WTC11 (cell line): ENCODE measurements at regions not wholly inside any gene's neighbourhood (a gene's known extent, or its start where the extent isn't known, plus 50 kb on each side); places are given as distances from the start of the nearest gene placed in this dataset.

ENCODE experiments used
- ATAC-seq: fragments of 200-7000 bp; cut with Tn5 transposase; 2 replicates; pipeline ENCODE4 v1.10.0; 2021; ENCODE audit warnings: mild to moderate bottlenecking, moderate library complexity
- CTCF ChIA-PET: fragments of 300-600 bp; sonication (Branson Sonifier 250); formaldehyde crosslinking; loops from one replicate; lab custom pipeline; 2021; ENCODE audit warnings: antibody characterized with exemption; lab: Charles Lee
- POLR2A ChIA-PET: fragments of 350-600 bp; sonication (Branson Sonifier 250); formaldehyde crosslinking; loops from one replicate; lab custom pipeline; 2021; ENCODE audit warnings: antibody characterized with exemption; lab: Charles Lee
- DNase-seq: peaks from one replicate; pipeline ENCODE4 v3.0.0; 2021; ENCODE audit warnings: low spot score
- H3K27ac Mint-ChIP-seq: 2 replicates; pipeline ENCODE4 v1.8.0; 2021; ENCODE audit warnings: mixed read lengths
- H3K27me3 Mint-ChIP-seq: 2 replicates; pipeline ENCODE4 v1.8.0; 2021; ENCODE audit warnings: low read depth, mild to moderate bottlenecking, moderate library complexity, mixed read lengths
- H3K36me3 Mint-ChIP-seq: 2 replicates; pipeline ENCODE4 v1.8.0; 2021; ENCODE audit warnings: mixed read lengths
- H3K4me1 Mint-ChIP-seq: 2 replicates; pipeline ENCODE4 v1.8.0; 2022; ENCODE audit warnings: mixed read lengths
- H3K4me3 Mint-ChIP-seq: 2 replicates; pipeline ENCODE4 v1.8.0; 2021; ENCODE audit warnings: mild to moderate bottlenecking, moderate library complexity, mixed read lengths
- H3K9me3 Mint-ChIP-seq: 2 replicates; pipeline ENCODE4 v1.8.0; 2021; ENCODE audit warnings: mixed read lengths
- ATF1 ChIP-seq: sonication (generic); formaldehyde crosslinking; IDR thresholded peaks from 2 replicates; pipeline ENCODE4 v1.8.1; 2023; ENCODE audit warnings: mild to moderate bottlenecking, moderate library complexity, missing genetic modification reagents
- CBFB ChIP-seq: sonication (generic); formaldehyde crosslinking; IDR thresholded peaks from 2 replicates; pipeline ENCODE4 v1.8.1; 2022; ENCODE audit warnings: mild to moderate bottlenecking, low read depth, missing genetic modification reagents
- E2F4 ChIP-seq: sonication (generic); formaldehyde crosslinking; IDR thresholded peaks from 2 replicates; pipeline ENCODE4 v1.8.1; 2022; ENCODE audit warnings: low read depth, mild to moderate bottlenecking, moderate library complexity, missing genetic modification reagents, borderline replicate concordance
- FOXK1 ChIP-seq: sonication (generic); formaldehyde crosslinking; IDR thresholded peaks from 2 replicates; pipeline ENCODE4 v1.8.0; 2022; ENCODE audit warnings: mild to moderate bottlenecking, moderate library complexity, missing genetic modification reagents
- IRF2 ChIP-seq: sonication (generic); formaldehyde crosslinking; IDR thresholded peaks from 2 replicates; pipeline ENCODE4 v1.8.0; 2022; ENCODE audit warnings: low read depth, missing genetic modification reagents, borderline replicate concordance
- KAT7 ChIP-seq: sonication (generic); formaldehyde crosslinking; IDR thresholded peaks from 2 replicates; pipeline ENCODE4 v1.8.1; 2023; ENCODE audit warnings: missing genetic modification reagents, mild to moderate bottlenecking, borderline replicate concordance
- MAX ChIP-seq: sonication (generic); formaldehyde crosslinking; IDR thresholded peaks from 2 replicates; pipeline ENCODE4 v1.8.0; 2022; ENCODE audit warnings: mild to moderate bottlenecking, missing genetic modification reagents
- MYBL2 ChIP-seq: sonication (generic); formaldehyde crosslinking; IDR thresholded peaks from 2 replicates; pipeline ENCODE4 v1.8.1; 2023; ENCODE audit warnings: mild to moderate bottlenecking, moderate library complexity, missing genetic modification reagents
- NFATC4 ChIP-seq: fragments of 250-450 bp; sonication (Bioruptor Pico); IDR thresholded peaks from 2 replicates; pipeline ENCODE4 v1.9.0; 2021; ENCODE audit warnings: mild to moderate bottlenecking
- NFYB ChIP-seq: sonication (generic); formaldehyde crosslinking; conservative IDR thresholded peaks from 2 replicates; pipeline ENCODE4 v1.8.0; 2022; ENCODE audit warnings: low read depth, missing genetic modification reagents
- NR3C1 ChIP-seq: sonication (generic); formaldehyde crosslinking; conservative IDR thresholded peaks from 2 replicates; pipeline ENCODE4 v1.8.1; 2023; ENCODE audit warnings: low read depth, mild to moderate bottlenecking, missing genetic modification reagents
- SOX15 ChIP-seq: fragments of 250-450 bp; sonication (Bioruptor Pico); IDR thresholded peaks from 2 replicates; pipeline ENCODE4 v1.9.0; 2021; ENCODE audit warnings: mild to moderate bottlenecking
- TEAD4 ChIP-seq: sonication (generic); formaldehyde crosslinking; IDR thresholded peaks from 2 replicates; pipeline ENCODE4 v1.8.0; 2022; ENCODE audit warnings: mild to moderate bottlenecking, missing genetic modification reagents
- ZNF121 ChIP-seq: sonication (generic); formaldehyde crosslinking; IDR thresholded peaks from 2 replicates; pipeline ENCODE4 v1.8.0; 2023; ENCODE audit warnings: missing genetic modification reagents
- ZNF263 ChIP-seq: sonication (generic); formaldehyde crosslinking; IDR thresholded peaks from 2 replicates; pipeline ENCODE4 v1.8.1; 2022; ENCODE audit warnings: low read depth, mild to moderate bottlenecking, moderate library complexity, missing genetic modification reagents
- ZNF423 ChIP-seq: fragments of 250-450 bp; sonication (Bioruptor Pico); IDR thresholded peaks from 2 replicates; pipeline ENCODE4 v2.1.2; 2022; ENCODE audit warnings: mild to moderate bottlenecking, moderate library complexity
- TF ChIP-seq, protein P1 (sequence below): sonication (generic); formaldehyde crosslinking; IDR thresholded peaks from 2 replicates; pipeline ENCODE4 v1.8.1; 2023; ENCODE audit warnings: mild to moderate bottlenecking, missing genetic modification reagents, moderate library complexity
- TF ChIP-seq, protein P2 (sequence below): fragments of 200-600 bp; IDR thresholded peaks from 2 replicates; pipeline ENCODE4 v1.8.0; 2022; ENCODE audit warnings: antibody characterized with exemption
- TF ChIP-seq, protein P3 (sequence below): sonication (generic); formaldehyde crosslinking; IDR thresholded peaks from 2 replicates; pipeline ENCODE4 v1.8.1; 2022; ENCODE audit warnings: low read depth, missing genetic modification reagents, borderline replicate concordance
- TF ChIP-seq, protein P4 (sequence below): sonication (generic); formaldehyde crosslinking; conservative IDR thresholded peaks from 2 replicates; pipeline ENCODE4 v1.8.1; 2023; ENCODE audit warnings: mild to moderate bottlenecking, low read depth, missing genetic modification reagents, moderate library complexity
- TF ChIP-seq, protein P5 (sequence below): sonication (generic); formaldehyde crosslinking; IDR thresholded peaks from 2 replicates; pipeline ENCODE4 v1.8.1; 2023; ENCODE audit warnings: mild to moderate bottlenecking, moderate library complexity, missing genetic modification reagents

- TF ChIP-seq, protein P1, sequence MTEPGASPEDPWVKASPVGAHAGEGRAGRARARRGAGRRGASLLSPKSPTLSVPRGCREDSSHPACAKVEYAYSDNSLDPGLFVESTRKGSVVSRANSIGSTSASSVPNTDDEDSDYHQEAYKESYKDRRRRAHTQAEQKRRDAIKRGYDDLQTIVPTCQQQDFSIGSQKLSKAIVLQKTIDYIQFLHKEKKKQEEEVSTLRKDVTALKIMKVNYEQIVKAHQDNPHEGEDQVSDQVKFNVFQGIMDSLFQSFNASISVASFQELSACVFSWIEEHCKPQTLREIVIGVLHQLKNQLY (CRISPR knock-in tag), result no peak
- TF ChIP-seq NFYB (CRISPR knock-in tag), result no peak
- TF ChIP-seq MYBL2, result no peak
- TF ChIP-seq, protein P2, sequence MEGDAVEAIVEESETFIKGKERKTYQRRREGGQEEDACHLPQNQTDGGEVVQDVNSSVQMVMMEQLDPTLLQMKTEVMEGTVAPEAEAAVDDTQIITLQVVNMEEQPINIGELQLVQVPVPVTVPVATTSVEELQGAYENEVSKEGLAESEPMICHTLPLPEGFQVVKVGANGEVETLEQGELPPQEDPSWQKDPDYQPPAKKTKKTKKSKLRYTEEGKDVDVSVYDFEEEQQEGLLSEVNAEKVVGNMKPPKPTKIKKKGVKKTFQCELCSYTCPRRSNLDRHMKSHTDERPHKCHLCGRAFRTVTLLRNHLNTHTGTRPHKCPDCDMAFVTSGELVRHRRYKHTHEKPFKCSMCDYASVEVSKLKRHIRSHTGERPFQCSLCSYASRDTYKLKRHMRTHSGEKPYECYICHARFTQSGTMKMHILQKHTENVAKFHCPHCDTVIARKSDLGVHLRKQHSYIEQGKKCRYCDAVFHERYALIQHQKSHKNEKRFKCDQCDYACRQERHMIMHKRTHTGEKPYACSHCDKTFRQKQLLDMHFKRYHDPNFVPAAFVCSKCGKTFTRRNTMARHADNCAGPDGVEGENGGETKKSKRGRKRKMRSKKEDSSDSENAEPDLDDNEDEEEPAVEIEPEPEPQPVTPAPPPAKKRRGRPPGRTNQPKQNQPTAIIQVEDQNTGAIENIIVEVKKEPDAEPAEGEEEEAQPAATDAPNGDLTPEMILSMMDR, result no peak
- TF ChIP-seq IRF2, result no peak
- TF ChIP-seq, protein P3, sequence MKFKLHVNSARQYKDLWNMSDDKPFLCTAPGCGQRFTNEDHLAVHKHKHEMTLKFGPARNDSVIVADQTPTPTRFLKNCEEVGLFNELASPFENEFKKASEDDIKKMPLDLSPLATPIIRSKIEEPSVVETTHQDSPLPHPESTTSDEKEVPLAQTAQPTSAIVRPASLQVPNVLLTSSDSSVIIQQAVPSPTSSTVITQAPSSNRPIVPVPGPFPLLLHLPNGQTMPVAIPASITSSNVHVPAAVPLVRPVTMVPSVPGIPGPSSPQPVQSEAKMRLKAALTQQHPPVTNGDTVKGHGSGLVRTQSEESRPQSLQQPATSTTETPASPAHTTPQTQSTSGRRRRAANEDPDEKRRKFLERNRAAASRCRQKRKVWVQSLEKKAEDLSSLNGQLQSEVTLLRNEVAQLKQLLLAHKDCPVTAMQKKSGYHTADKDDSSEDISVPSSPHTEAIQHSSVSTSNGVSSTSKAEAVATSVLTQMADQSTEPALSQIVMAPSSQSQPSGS (CRISPR knock-in tag), result no peak
- TF ChIP-seq, all 79 proteins: peak for 0
These were observed 54.7 kb upstream of the ZMYND8 start (continued) for GRCh38 chr20:47411161-47411560.

DNA sequence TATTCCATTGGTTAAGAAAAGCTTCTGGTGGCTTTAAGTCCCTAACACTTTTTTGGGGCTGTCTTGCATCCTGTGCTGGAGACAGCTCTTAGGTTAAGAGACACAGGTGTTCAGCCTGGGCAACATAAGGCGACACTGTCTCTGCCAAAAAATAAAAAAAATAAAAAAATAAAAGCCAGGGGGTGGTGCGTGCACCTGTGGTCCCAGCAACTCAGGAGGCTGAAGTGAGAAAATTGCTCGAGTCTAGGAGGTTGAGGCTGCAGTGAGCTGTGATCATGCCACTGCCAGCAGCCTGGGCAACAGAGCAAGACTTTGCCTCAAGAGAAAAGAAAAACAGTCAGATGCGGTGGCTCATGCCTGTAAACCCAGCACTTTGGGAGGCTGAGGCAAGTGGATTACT is 55.6 kb upstream of the ZMYND8 start:
- Mint-ChIP-seq H3K27me3 (no peaks in the 10 kb centered on the region; the same call in 1 of the 2 replicates), H3K36me3 (no peaks in the 10 kb centered on the region), H3K27ac (no peak overlapping the region), H3K4me1 (no peaks in the 10 kb centered on the region)
- DNase-seq, result no peak
- TF ChIP-seq NFATC4 (CRISPR knock-in tag) (no peak), TEAD4 (no peak), NR3C1 (CRISPR knock-in tag) (no peak)
- TF ChIP-seq, protein P1 (CRISPR knock-in tag), result no peak
- TF ChIP-seq, protein P4, sequence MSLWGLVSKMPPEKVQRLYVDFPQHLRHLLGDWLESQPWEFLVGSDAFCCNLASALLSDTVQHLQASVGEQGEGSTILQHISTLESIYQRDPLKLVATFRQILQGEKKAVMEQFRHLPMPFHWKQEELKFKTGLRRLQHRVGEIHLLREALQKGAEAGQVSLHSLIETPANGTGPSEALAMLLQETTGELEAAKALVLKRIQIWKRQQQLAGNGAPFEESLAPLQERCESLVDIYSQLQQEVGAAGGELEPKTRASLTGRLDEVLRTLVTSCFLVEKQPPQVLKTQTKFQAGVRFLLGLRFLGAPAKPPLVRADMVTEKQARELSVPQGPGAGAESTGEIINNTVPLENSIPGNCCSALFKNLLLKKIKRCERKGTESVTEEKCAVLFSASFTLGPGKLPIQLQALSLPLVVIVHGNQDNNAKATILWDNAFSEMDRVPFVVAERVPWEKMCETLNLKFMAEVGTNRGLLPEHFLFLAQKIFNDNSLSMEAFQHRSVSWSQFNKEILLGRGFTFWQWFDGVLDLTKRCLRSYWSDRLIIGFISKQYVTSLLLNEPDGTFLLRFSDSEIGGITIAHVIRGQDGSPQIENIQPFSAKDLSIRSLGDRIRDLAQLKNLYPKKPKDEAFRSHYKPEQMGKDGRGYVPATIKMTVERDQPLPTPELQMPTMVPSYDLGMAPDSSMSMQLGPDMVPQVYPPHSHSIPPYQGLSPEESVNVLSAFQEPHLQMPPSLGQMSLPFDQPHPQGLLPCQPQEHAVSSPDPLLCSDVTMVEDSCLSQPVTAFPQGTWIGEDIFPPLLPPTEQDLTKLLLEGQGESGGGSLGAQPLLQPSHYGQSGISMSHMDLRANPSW, result no peak
- TF ChIP-seq, protein P3 (CRISPR knock-in tag), result no peak
- TF ChIP-seq, all 79 proteins: peak for 0
- Mint-ChIP-seq H3K4me3 (no peak overlapping the region), H3K9me3 (no peaks in the 10 kb centered on the region)
- ChIA-PET POLR2A (interaction anchor here (0.6 kb wide), 1 partner anchor 14 kb away, joined by 5 read pairs; no protein-coding TSS in a partner anchor), CTCF (interaction anchor here (1.1 kb wide), 2 partner anchors 198 to 209 kb away, joined by 3 read pairs; no protein-coding TSS in a partner anchor)
- no peak for ATAC-seq

DNA sequence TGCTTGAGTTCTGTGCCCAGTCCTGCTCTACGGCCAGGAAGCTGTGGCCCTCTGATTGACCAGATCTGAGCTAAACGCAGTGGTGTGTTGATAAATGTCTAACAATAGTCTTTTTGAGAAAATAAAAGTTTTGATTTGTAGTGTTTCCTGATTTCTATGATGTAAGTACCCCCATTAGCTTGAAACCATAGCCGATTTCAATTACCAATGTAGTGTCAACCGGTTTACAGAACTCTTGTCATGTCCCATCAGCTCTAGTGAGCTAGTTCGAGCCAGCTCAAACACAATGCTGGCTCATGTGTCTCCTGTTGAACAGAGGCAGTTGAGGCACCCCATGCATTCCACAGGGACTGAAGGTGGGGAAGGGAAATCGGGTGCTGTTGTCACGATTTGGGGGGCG is 56.7 kb upstream of the ZMYND8 start:
- no peak overlapping the region for H3K4me3 Mint-ChIP-seq
- ChIA-PET POLR2A (no interaction called here), CTCF (interaction anchor here (0.9 to 1.1 kb wide), 3 partner anchors 29 to 263 kb away, joined by 3 to 4 read pairs (median 3); no protein-coding TSS in a partner anchor)
- DNase-seq, result no peak
- H3K27me3 Mint-ChIP-seq, result no peaks in the 10 kb centered on the region; the same call in 1 of the 2 replicates
- no peaks in the 10 kb centered on the region for H3K36me3 Mint-ChIP-seq
- no peaks in the 10 kb centered on the region for H3K4me1 Mint-ChIP-seq
- no peak for ATAC-seq
- no peak overlapping the region for H3K27ac Mint-ChIP-seq
- TF ChIP-seq, protein P5, sequence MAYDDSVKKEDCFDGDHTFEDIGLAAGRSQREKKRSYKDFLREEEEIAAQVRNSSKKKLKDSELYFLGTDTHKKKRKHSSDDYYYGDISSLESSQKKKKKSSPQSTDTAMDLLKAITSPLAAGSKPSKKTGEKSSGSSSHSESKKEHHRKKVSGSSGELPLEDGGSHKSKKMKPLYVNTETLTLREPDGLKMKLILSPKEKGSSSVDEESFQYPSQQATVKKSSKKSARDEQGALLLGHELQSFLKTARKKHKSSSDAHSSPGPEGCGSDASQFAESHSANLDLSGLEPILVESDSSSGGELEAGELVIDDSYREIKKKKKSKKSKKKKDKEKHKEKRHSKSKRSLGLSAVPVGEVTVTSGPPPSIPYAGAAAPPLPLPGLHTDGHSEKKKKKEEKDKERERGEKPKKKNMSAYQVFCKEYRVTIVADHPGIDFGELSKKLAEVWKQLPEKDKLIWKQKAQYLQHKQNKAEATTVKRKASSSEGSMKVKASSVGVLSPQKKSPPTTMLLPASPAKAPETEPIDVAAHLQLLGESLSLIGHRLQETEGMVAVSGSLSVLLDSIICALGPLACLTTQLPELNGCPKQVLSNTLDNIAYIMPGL (CRISPR knock-in tag), result no peak
- TF ChIP-seq ATF1 (no peak), SOX15 (no peak), FOXK1 (CRISPR knock-in tag) (no peak), ZNF121 (CRISPR knock-in tag) (no peak), MAX (no peak), ZNF263 (CRISPR knock-in tag) (no peak), ZNF423 (CRISPR knock-in tag) (no peak), KAT7 (CRISPR knock-in tag) (no peak), CBFB (CRISPR knock-in tag) (no peak), E2F4 (CRISPR knock-in tag) (no peak)
- no peaks in the 10 kb centered on the region for H3K9me3 Mint-ChIP-seq
